GM12878 (cell line): ENCODE measurements at regions not wholly inside any gene's neighbourhood (a gene's known extent, or its start where the extent isn't known, plus 50 kb on each side); places are given as distances from the start of the nearest gene placed in this dataset.

ENCODE experiments used
- ATAC-seq: fragments of 200-7000 bp; cut with Tn5 transposase; 3 replicates; pipeline ENCODE4 v1.9.1; 2020; ENCODE audit warnings: mild to moderate bottlenecking, moderate library complexity
- BruUV-seq: library from RNA; stranded (reverse); fragments of 400-500 nt; replicated peaks from 2 replicates; lab custom pipeline; 2021; lab: Mats Ljungman, UMichigan
- CTCF ChIA-PET: fragments of 300-600 bp; sonication (Branson Sonifier 250); formaldehyde crosslinking; extraction: SDS; loops from one replicate; lab custom pipeline; 2021; ENCODE audit warnings: inconsistent platforms; lab: Yijun Ruan, JAX
- POLR2A ChIA-PET: fragments of 350-600 bp; formaldehyde crosslinking; extraction: SDS; loops from one replicate; lab custom pipeline; 2021; ENCODE audit warnings: inconsistent platforms; lab: Charles Lee
- RAD21 ChIA-PET: fragments of 300-600 bp; sonication (Branson Sonifier 250); formaldehyde crosslinking; loops from one replicate; lab custom pipeline; 2023; ENCODE audit warnings: antibody characterized with exemption; ENCODE audit not compliant: unreplicated experiment; lab: Charles Lee
- SMC1A ChIA-PET: fragments of 300-600 bp; sonication (Branson Sonifier 250); formaldehyde crosslinking; loops from one replicate; lab custom pipeline; 2023; ENCODE audit not compliant: unreplicated experiment, uncharacterized antibody; lab: Charles Lee
- DNase-seq: peaks from one replicate; pipeline ENCODE4 v3.0.0-alpha.2; 2011; ENCODE audit warnings: low read depth, low spot score
- FAIRE-seq: peaks from 3 replicates; lab custom pipeline; 2011; peaks lifted over from hg19 to GRCh38; lab: Jason Lieb, UNC
- H2AFZ ChIP-seq: 2 replicates; pipeline ENCODE4 v1.6.0; 2011; ENCODE audit warnings: low read depth, low read length, control low read depth; ENCODE audit not compliant: control insufficient read depth
- H3K27ac ChIP-seq: 2 replicates; pipeline ENCODE4 v1.5.1; 2011; ENCODE audit warnings: control low read depth; ENCODE audit not compliant: control insufficient read depth, insufficient read depth
- H3K27me3 ChIP-seq, 2 experiments: replicated peaks in 1 of 2; 2 replicates each; pipeline versions ENCODE4 v1.6.0 to v1.6.1; 2011; ENCODE audit warnings: low read length in 1 of 2; ENCODE audit not compliant: control insufficient read depth in 2 of 2, insufficient read depth in 2 of 2
- H3K36me3 ChIP-seq, 2 experiments: 2 replicates each; pipeline ENCODE4 v1.5.1; 2011; ENCODE audit warnings: low read length in 1 of 2; ENCODE audit not compliant: control insufficient read depth in 2 of 2, insufficient read depth in 2 of 2
- H3K4me1 ChIP-seq: 2 replicates; pipeline ENCODE4 v1.6.1; 2011; ENCODE audit warnings: mild to moderate bottlenecking, low read length, moderate library complexity, mixed read lengths; ENCODE audit not compliant: control insufficient read depth, insufficient read depth
- H3K4me2 ChIP-seq: 2 replicates; pipeline ENCODE4 v1.6.0; 2011; ENCODE audit warnings: control low read depth; ENCODE audit not compliant: control insufficient read depth, insufficient read depth
- H3K4me3 ChIP-seq: fragments of 200-600 bp; sonication (generic); 2 replicates; pipeline ENCODE4 v1.5.1; 2016
- H3K79me2 ChIP-seq: 2 replicates; pipeline ENCODE4 v1.6.0; 2011; ENCODE audit warnings: low read length; ENCODE audit not compliant: control insufficient read depth, insufficient read depth
- H3K9ac ChIP-seq: 2 replicates; pipeline ENCODE4 v1.8.0; 2011; ENCODE audit warnings: low read length, control low read depth, mixed read lengths; ENCODE audit not compliant: control insufficient read depth, insufficient read depth
- H3K9me3 ChIP-seq: replicated peaks from 3 replicates; pipeline ENCODE4 v1.5.1; 2011; ENCODE audit warnings: mild to moderate bottlenecking, low read length; ENCODE audit not compliant: control insufficient read depth, insufficient read depth
- H4K20me1 ChIP-seq: 2 replicates; pipeline ENCODE4 v1.6.0; 2011; ENCODE audit not compliant: control insufficient read depth, insufficient read depth
- BRCA1 ChIP-seq: IDR thresholded peaks from 2 replicates; pipeline ENCODE4 v1.6.1; 2011; ENCODE audit warnings: low read depth, low read length, improper control_type of control experiment
- CBX5 ChIP-seq: sonication (generic); IDR thresholded peaks from 2 replicates; pipeline ENCODE4 v1.6.1; 2016; ENCODE audit warnings: low read depth, moderate library complexity, mild to moderate bottlenecking, inconsistent platforms
- CHD2 ChIP-seq: IDR thresholded peaks from 2 replicates; pipeline ENCODE4 v1.6.1; 2011; ENCODE audit warnings: low read depth, low read length, improper control_type of control experiment, borderline replicate concordance
- EGR1 ChIP-seq, 2 experiments: IDR thresholded peaks; 1 replicate in 1 of 2; 2 replicates in 1 of 2; pipeline ENCODE4 v1.6.1; 2011 to 2012; ENCODE audit warnings: low read depth in 2 of 2, low read length in 2 of 2, borderline replicate concordance in 1 of 2, mild to moderate bottlenecking in 1 of 2, moderate library complexity in 1 of 2
- EZH2 ChIP-seq: IDR thresholded peaks from 2 replicates; pipeline ENCODE4 v1.6.1; 2012; ENCODE audit warnings: low read depth, mild to moderate bottlenecking, control low read depth, inconsistent platforms, low read length, borderline replicate concordance; ENCODE audit not compliant: control insufficient read depth
- FOS ChIP-seq: IDR thresholded peaks from 3 replicates; pipeline ENCODE4 v1.6.1; 2011; ENCODE audit warnings: borderline replicate concordance; ENCODE audit not compliant: insufficient read length; ENCODE audit errors: extremely low read depth
- HCFC1 ChIP-seq: fragments of 150-350 bp; IDR thresholded peaks from 2 replicates; pipeline ENCODE4 v1.6.1; 2014; ENCODE audit warnings: low read length
- IRF5 ChIP-seq: fragments of 450-650 bp; IDR thresholded peaks from 2 replicates; pipeline ENCODE4 v1.6.1; 2017; ENCODE audit warnings: borderline replicate concordance
- KAT2A ChIP-seq: conservative IDR thresholded peaks from 2 replicates; pipeline ENCODE4 v1.6.1; 2011; ENCODE audit warnings: low read depth, low read length; ENCODE audit not compliant: control insufficient read depth
- NBN ChIP-seq: fragments of 450-650 bp; IDR thresholded peaks from 2 replicates; pipeline ENCODE4 v1.6.1; 2016
- NFIC ChIP-seq: IDR thresholded peaks from 2 replicates; pipeline ENCODE4 v1.6.1; 2012; ENCODE audit warnings: low read depth, mild to moderate bottlenecking, inconsistent platforms, low read length, moderate library complexity
- NRF1 ChIP-seq: conservative IDR thresholded peaks from 2 replicates; pipeline ENCODE4 v1.6.1; 2011; ENCODE audit warnings: mild to moderate bottlenecking, low read depth, low read length, improper control_type of control experiment
- PKNOX1 ChIP-seq: fragments of 450-650 bp; IDR thresholded peaks from 2 replicates; pipeline ENCODE4 v1.6.1; 2016; ENCODE audit warnings: mild to moderate bottlenecking
- PML ChIP-seq: IDR thresholded peaks from 2 replicates; pipeline ENCODE4 v1.6.1; 2012; ENCODE audit warnings: low read length, inconsistent platforms
- RAD51 ChIP-seq: fragments of 450-650 bp; IDR thresholded peaks from 2 replicates; pipeline ENCODE4 v1.6.1; 2016; ENCODE audit warnings: moderate library complexity, mild to moderate bottlenecking, inconsistent platforms
- SPI1 ChIP-seq: IDR thresholded peaks from 2 replicates; pipeline ENCODE4 v1.6.1; 2011; ENCODE audit warnings: low read depth, mild to moderate bottlenecking, low read length, moderate library complexity, borderline replicate concordance; ENCODE audit not compliant: insufficient read depth
- ZNF274 ChIP-seq: IDR thresholded peaks from one replicate; pipeline ENCODE4 v1.8.0; 2011; ENCODE audit not compliant: insufficient read length, insufficient read depth
- ZZZ3 ChIP-seq: IDR thresholded peaks from 2 replicates; pipeline ENCODE4 v1.6.1; 2011; ENCODE audit warnings: low read depth; ENCODE audit not compliant: control insufficient read depth, insufficient read length
- WGBS: methylation state at CpG from one replicate; pipeline ENCODE4 v1.1.6; 2016; ENCODE audit warnings: low lambda C conversion rate; ENCODE audit not compliant: insufficient replicate concordance, insufficient coverage; ENCODE audit errors: missing lambda C conversion rate; 5-methylcytosine and 5-hydroxymethylcytosine counted together
- in situ Hi-C: fragments of 300-500 bp; cut with MboI; formaldehyde crosslinking; loops from 9 replicates; pipeline ENCODE4 v1.14.3; 2018; ENCODE audit warnings: mixed read lengths
- intact Hi-C: fragments of 100-400 bp; cut with micrococcal nuclease; formaldehyde crosslinking; loops from one replicate; pipeline ENCODE4 v1.14.2; 2022; ENCODE audit not compliant: unreplicated experiment

- Histone ChIP-seq H3K9me3 (no peaks in the 10 kb centered on the region), H4K20me1 (no peaks in the 10 kb centered on the region), H3K79me2 (no peaks in the 10 kb centered on the region), H3K36me3 (no peaks in the 10 kb centered on the region), H3K4me2 (no peak overlapping the region)
- POLR2A ChIA-PET = no interaction called here
- RAD21 ChIA-PET = no interaction called here
- TF ChIP-seq BRCA1 (no peak), CBX5 (no peak), RAD51 (no peak)
- TF ChIP-seq, all 136 proteins: peak for 0
- SMC1A ChIA-PET = no interaction called here
- ATAC-seq (no peak), DNase-seq (no peak), FAIRE-seq (no peak)
- Histone ChIP-seq H3K9ac (no peak overlapping the region), H3K27ac (no peak overlapping the region), H3K4me3 (no peak overlapping the region), H2AFZ (no peak overlapping the region), H3K4me1 (no peaks in the 10 kb centered on the region), H3K27me3 (no peaks in the 10 kb centered on the region)
- CTCF ChIA-PET = interaction anchor here (1.4 kb wide), 1 partner anchor 640 kb away, joined by 3 read pairs; no protein-coding TSS in a partner anchor
- no TSS peak for BruUV-seq
- intact Hi-C loops (no loop called here), in situ Hi-C loops (no loop called here)
- 63% methylated on average over 21 of the region's 26 CpGs for WGBS
Observed at GRCh38 chr6:69466979-69467570, 329.7 kb downstream of the LMBRD1 start.

DNA sequence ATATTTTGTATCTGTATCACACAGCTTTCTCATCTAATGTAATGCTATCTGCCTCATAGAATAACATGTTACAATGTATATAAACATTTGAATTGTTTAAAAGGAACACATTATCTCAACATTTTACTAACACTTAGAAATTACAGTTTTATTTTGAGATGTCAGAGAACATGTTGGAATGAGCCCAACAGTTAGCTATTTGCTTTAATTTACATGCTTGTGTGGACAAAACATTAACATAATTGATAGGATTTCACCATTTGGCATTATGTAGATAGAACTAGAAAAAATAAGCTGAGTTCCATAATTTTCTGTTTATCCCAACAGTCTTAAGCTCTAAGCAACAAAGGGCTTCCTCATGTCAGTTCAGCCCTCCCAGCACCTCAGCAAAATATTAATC is 330.9 kb downstream of the LMBRD1 start:
- in situ Hi-C loops (no loop called here), intact Hi-C loops (no loop called here)
- Histone ChIP-seq H3K9me3 (no peaks in the 10 kb centered on the region), H3K27me3 (no peaks in the 10 kb centered on the region), H3K79me2 (no peaks in the 10 kb centered on the region), H3K36me3 (no peaks in the 10 kb centered on the region), H3K9ac (no peak overlapping the region), H3K27ac (no peak overlapping the region), H3K4me3 (no peak overlapping the region), H3K4me2 (no peak overlapping the region), H4K20me1 (no peaks in the 10 kb centered on the region), H2AFZ (no peak overlapping the region), H3K4me1 (no peaks in the 10 kb centered on the region)
- FAIRE-seq (no peak), ATAC-seq (no peak), DNase-seq (no peak)
- no peak for TF ChIP-seq EGR1 (IDR thresholded peaks at IDR 0.05; ENCODE audit: borderline replicate concordance in 1 of 2, low read depth in 2 of 2, low read length in 2 of 2)
- no peak for TF ChIP-seq PML
- TF ChIP-seq FOS = no peak
- no peak for TF ChIP-seq BRCA1
- no peak for TF ChIP-seq ZZZ3
- TF ChIP-seq PKNOX1 = no peak
- TF ChIP-seq NBN = no peak
- no peak for TF ChIP-seq ZNF274
- no peak for TF ChIP-seq SPI1
- TF ChIP-seq HCFC1 = no peak
- no peak for TF ChIP-seq KAT2A
- TF ChIP-seq NFIC = no peak
- no peak for TF ChIP-seq IRF5
- no peak for TF ChIP-seq EZH2
- TF ChIP-seq CHD2 = no peak
- TF ChIP-seq NRF1 = no peak
- no TSS peak for BruUV-seq
- CTCF ChIA-PET = interaction anchor here (1.4 kb wide), 1 partner anchor 641 kb away, joined by 3 read pairs; no protein-coding TSS in a partner anchor
- POLR2A ChIA-PET = no interaction called here
- SMC1A ChIA-PET = no interaction called here
- RAD21 ChIA-PET = no interaction called here
